MM.1S (cell line): ENCODE measurements at regions not wholly inside any gene's neighbourhood (a gene's known extent, or its start where the extent isn't known, plus 50 kb on each side); places are given as distances from the start of the nearest gene placed in this dataset.

ENCODE experiments used
- EZH2 ChIP-seq: fragments of 300-600 bp; sonication (generic); optimal IDR thresholded peaks from 2 replicates; pipeline ENCODE3; 2017; ENCODE audit warnings: low read depth, mild to moderate bottlenecking, antibody characterized with exemption, low read length, mixed read lengths
- TF ChIP-seq, protein P1 (sequence below): fragments of 300-600 bp; sonication (generic); IDR thresholded peaks from 2 replicates; pipeline ENCODE4 v1.5.1; 2016; ENCODE audit warnings: antibody characterized with exemption, low read length, mixed read lengths

- TF ChIP-seq, protein P1, sequence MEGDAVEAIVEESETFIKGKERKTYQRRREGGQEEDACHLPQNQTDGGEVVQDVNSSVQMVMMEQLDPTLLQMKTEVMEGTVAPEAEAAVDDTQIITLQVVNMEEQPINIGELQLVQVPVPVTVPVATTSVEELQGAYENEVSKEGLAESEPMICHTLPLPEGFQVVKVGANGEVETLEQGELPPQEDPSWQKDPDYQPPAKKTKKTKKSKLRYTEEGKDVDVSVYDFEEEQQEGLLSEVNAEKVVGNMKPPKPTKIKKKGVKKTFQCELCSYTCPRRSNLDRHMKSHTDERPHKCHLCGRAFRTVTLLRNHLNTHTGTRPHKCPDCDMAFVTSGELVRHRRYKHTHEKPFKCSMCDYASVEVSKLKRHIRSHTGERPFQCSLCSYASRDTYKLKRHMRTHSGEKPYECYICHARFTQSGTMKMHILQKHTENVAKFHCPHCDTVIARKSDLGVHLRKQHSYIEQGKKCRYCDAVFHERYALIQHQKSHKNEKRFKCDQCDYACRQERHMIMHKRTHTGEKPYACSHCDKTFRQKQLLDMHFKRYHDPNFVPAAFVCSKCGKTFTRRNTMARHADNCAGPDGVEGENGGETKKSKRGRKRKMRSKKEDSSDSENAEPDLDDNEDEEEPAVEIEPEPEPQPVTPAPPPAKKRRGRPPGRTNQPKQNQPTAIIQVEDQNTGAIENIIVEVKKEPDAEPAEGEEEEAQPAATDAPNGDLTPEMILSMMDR, result no peak
- no peak for TF ChIP-seq EZH2
Observed at GRCh38 chr14:26276757-26277156, 321.1 kb downstream of the NOVA1 start.
